ENCODE measurements at regions not wholly inside any gene's neighbourhood (a gene's known extent, or its start where the extent isn't known, plus 50 kb on each side); places are given as distances from the start of the nearest gene placed in this dataset.

DNA sequence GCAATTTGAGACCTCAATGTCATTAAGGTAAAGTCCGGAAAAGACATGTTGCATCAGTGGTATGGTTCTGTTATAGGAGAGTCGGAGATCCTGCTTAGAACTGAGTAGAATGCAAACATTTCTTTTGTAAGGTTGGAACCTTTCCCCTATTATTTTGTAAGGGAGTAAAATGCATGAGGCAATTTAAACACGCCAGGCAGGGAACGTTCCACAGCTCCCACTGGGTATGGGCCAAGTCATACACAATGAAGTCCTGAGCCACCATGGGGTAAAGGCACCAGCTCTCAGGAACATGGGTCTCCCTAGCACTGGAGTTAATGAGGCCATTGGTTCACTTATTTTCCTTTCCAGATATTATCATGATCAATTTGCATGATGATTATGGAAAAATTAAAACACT, 116.6 kb upstream of the NR2F2 start:
- TF ChIP-seq, protein P1, sequence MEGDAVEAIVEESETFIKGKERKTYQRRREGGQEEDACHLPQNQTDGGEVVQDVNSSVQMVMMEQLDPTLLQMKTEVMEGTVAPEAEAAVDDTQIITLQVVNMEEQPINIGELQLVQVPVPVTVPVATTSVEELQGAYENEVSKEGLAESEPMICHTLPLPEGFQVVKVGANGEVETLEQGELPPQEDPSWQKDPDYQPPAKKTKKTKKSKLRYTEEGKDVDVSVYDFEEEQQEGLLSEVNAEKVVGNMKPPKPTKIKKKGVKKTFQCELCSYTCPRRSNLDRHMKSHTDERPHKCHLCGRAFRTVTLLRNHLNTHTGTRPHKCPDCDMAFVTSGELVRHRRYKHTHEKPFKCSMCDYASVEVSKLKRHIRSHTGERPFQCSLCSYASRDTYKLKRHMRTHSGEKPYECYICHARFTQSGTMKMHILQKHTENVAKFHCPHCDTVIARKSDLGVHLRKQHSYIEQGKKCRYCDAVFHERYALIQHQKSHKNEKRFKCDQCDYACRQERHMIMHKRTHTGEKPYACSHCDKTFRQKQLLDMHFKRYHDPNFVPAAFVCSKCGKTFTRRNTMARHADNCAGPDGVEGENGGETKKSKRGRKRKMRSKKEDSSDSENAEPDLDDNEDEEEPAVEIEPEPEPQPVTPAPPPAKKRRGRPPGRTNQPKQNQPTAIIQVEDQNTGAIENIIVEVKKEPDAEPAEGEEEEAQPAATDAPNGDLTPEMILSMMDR (IDR thresholded peaks at IDR 0.05), result no peak
- TF ChIP-seq POLR2A (IDR thresholded peaks at IDR 0.05), result no peak
